Uterus (tissue), 2 donors: ENCODE measurements at regions not wholly inside any gene's neighbourhood (a gene's known extent, or its start where the extent isn't known, plus 50 kb on each side); places are given as distances from the start of the nearest gene placed in this dataset.

ENCODE experiments used
- CTCF ChIP-seq, 4 experiments: fragments of 200-600 bp in 2 of 4; fragments of 450-650 bp in 2 of 4; sonication (generic) in 2 of 4; IDR thresholded peaks; one replicate each; pipeline ENCODE4 v1.5.1; 2016 to 2019; ENCODE audit warnings: antibody characterized with exemption in 4 of 4, mild to moderate bottlenecking in 2 of 4, moderate library complexity in 1 of 4
- POLR2A ChIP-seq, 2 donors: fragments of 450-650 bp; IDR thresholded peaks; one replicate each; pipeline ENCODE4 v1.6.1; 2016; ENCODE audit warnings: antibody characterized with exemption in 2 of 2, mild to moderate bottlenecking in 1 of 2, moderate library complexity in 1 of 2

- TF ChIP-seq CTCF (IDR thresholded peaks at IDR 0.05) = no peak
- no peak for TF ChIP-seq POLR2A (IDR thresholded peaks at IDR 0.05)
Observed at GRCh38 chr4:119955256-119955655, 111.4 kb downstream of the MAD2L1 start.
